ENCODE measurements at regions not wholly inside any gene's neighbourhood (a gene's known extent, or its start where the extent isn't known, plus 50 kb on each side); places are given as distances from the start of the nearest gene placed in this dataset.

DNA sequence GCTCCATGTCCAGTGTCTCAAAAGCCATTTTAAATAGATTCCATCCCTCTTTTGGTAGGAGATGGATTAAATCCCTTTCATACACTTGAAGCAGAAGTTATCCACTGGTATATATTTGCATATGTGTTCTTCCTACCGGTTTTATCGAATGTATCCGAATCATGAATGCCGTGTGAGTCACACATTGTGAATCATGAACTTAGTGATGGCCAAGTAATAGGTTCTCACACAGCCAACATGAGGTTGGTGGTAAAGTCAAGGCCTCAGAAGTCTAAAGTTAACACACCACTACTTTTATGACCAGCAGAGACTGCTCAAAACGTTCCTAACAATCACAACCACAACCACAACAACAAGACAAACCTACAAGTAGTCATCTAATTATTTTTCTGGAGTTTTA lies 345.5 kb downstream of the THBS2 start:
- no peak for DNase-seq (ENCODE audit: low read depth)

DNA sequence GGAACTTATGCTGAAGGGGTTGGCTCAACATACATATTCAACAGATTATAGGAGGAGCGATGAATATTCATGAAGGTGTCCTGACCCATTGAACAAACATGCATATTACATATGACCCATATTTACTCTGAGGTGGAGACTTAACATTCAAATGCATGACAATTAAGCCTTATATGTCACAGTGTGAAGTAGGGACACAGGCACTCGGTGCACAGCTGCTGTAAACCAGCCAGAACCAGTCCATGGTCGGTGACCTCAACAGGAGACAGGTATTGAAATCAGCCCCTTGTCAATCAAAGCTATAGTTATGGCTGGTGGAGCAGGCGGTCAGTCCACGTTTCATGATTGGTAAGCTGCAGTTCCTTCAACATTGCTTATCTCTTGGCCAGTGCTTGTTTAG lies 347.3 kb downstream of the THBS2 start:
- no peak for DNase-seq (ENCODE audit: low read depth)

DNA sequence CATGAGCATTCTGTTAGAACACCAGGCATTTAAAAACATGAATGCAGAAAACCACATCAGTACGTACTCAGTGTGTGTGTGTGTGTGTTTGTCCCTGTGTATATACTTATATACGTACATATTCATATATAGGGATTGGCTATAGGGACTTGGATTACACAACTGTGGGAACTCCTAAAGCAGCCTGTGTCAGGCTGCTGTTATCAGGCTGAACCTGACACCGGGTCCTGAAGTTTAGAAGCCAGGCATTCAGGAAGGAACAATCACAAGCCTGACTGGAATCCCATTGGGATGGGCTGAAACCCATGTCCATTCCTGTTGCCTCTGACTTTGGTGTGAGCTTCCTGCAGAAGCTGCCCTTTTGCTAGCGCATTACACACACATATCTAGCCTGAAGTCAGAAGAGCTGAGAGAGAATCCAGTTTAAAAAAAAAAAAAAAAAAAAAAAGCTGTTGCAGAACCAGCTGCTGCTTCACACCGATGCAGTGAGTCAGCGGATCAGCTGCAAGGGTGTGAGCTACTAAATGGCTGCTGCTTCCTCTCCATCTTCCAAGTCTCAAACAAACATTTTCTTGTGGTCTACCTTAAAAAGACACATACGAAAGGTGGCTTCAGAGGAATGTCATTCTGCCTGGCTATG lies 348.1 kb downstream of the THBS2 start:
- no peak for DNase-seq (ENCODE audit: low read depth)

DNA sequence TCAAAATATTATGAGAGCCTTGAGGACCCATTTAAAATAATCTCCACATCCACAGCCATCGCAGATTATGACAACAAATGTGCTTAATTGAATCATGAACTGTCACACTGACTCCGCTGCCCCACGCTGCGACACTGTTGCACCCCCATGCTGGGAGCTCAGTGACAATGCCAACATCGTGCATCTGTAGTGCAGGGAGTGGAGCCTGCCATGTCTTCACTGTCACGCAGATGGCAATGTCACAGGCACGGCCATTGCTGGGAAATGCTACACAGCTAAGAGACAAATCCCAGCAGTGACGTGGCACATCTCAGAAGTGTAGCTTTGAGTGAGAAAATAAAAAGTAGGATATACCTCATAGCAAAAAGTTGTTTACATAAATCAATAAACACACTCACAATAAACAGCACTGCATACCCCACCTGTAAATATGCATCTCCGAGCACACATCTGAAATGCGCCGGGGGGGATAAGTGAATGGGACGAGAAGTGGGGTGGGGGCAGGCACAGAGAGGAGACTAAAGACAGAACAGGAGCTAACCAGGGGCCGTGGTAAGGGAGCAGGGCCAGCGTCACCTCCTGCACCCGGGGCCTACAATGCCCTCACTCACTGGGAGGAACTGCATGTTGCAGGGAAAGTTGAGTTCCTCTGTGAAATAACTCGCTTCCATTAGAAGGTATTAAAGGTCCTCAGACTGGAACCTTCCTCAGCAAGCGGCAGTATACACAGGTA lies 349.9 kb downstream of the THBS2 start:
- DNase-seq (ENCODE audit: low read depth), result no peak

DNA sequence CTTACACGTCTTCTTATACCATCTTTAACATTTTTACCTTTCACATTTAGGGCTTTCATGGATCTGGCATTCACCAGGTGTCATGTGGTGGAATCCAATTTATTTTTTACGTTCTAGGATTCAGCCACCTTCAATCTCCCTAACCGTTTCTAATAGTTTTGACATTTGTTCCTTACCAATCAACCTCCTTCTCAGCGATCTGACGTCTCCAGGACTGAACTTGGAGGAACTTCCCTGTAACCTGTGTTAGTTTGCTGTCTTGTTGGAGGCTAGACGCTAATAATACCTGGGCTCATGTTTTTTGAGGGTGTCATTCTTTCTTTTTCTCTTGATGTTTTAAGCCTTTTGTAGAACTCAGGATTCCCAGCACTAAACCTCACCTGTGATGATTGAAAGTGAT lies 351.6 kb downstream of the THBS2 start:
- no peak for DNase-seq (ENCODE audit: low read depth)

DNA sequence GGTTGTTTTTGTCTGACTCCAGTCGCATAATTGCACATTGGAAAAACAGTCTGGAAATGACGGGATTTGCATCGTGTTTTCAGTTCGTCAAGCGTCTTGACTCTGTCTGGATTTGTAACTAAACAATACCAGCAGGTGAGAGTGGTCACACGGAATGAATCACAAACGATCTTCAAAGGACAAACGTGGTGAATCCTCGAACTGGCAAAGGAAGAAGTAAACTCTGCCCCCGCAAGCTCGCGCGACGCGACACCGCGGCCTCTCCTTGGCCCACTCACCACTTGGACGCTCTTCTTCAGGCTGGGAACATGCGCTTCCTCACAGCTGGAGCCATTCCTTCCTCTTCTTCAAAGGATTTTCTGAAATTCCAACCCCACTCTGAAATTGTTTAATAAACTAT lies 352.6 kb downstream of the THBS2 start:
- DNase-seq (ENCODE audit: low read depth), result no peak

DNA sequence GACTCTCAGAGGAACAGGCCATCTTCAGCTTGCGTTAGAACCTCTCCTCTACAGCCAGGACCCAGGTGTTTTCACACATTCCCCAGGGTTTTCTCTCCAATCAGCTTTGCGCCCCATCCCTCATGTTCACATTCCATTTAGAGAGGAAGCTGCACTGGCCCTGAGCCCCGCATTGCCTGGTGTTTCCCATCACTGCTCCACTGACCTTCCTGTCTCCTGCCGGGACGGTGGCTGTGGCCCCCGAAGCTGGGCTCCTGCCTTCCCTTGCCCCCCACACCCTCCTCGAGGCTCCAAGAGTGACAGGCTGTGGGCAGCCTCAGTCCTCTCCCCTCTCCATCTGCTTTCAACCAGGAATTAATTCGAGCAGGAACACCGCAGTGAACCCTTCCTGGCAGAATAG lies 357.3 kb downstream of the THBS2 start:
- DNase-seq (ENCODE audit: low read depth), result no peak

DNA sequence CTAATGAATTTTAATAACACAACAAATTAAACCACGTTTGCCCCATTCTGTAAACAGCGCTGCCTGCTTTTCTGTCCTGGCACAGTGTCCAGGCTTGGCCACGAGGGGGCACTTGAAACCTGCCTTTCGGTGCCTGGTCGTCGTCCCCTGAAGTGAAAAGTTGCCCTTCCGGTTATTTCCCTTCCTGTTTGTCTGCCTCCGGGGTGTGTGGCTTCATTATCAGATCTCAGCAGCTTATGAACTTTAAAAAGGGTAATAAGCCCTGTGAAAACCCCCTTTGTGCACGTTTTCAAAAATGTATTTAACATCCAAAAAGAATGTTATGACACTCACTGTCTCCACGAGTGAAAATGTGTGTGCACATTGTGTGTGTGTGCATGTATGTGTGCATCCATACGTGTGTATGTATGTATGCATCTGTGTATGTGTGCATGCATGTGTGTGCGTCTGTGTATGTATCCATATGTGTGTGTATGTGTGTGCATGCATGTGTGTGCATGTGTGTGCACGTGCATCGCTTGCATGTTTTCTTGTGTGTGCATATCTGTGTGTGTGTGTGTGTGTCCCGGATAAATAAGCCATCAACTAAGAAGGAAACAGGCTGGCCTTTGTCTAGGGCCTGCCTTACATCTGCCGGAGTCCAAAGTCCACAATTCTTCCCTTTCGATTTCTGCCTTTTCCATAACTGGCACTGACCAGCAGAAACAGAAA lies 358.4 kb downstream of the THBS2 start:
- peak; percentile 46 for DNase-seq (ENCODE audit: low read depth)

DNA sequence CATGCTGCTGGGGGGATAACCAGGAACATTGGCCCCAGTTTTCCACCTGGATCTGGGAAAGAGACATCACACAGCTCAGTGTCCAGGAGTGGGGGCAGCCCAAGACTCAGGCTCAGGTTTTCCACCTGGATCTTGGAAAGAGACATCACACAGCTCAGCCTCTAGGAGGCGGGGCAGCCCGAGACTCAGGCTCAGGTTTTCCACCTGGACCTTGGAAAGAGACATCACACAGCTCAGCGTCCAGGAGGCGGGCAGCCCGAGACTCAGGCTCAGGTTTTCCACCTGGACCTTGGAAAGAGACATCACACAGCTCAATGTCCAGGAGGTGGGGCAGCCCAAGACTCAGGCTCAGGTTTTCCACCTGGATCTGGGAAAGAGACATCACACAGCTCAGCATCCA lies 361.6 kb downstream of the THBS2 start:
- DNase-seq (ENCODE audit: low read depth), result no peak

DNA sequence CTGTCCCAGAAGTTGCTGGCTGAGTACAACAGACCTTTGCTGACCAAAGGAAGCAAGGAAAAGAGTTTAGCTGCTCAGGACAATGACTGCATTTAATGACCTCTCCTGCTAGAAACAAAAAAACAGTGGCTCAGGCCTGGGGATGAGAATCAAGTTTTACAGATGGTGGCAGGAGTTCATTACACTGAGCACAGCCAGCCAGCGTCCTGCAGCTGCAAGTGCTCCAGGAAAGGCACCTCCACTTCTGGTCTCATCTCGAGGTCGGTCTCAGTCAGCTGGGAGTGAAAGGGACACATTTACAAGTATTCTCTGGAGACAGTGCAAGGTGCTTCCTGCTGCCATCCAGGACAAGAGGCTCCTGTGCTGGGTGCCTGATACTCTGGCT lies 362.7 kb downstream of the THBS2 start:
- DNase-seq (ENCODE audit: low read depth), result no peak

DNA sequence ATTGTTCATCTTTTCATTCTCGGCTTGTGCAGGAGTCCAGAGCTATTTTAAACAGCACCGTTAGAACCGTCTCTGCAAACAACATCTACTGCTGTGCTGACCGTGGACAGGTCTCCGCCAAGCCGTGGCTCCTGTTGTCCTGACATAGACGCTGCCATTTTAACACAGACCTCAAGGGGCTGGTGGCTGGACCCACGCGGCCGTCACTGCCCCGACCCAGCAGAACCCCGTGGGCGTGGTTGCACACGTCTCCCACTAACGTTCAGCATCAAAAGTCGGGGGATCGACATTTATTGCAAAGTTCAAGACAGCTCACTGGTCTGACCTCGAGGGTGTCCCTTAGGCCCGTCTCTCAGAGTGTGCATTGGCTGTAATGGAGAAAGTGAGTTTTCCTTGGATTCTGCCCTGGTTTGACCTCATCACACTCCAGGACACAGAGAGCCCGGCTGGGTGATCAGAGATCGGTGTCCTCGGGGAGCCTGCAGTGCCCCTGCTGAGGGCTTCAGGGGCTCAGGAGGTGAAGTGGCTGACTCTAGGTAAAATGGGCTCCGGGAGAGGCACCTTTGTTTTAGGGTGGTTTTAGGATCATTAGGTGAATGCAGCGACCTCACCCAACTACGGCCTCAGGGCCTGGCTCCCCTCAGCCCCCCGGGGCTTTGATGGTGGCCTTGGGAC lies 363.2 kb downstream of the THBS2 start:
- DNase-seq (ENCODE audit: low read depth), result no peak

DNA sequence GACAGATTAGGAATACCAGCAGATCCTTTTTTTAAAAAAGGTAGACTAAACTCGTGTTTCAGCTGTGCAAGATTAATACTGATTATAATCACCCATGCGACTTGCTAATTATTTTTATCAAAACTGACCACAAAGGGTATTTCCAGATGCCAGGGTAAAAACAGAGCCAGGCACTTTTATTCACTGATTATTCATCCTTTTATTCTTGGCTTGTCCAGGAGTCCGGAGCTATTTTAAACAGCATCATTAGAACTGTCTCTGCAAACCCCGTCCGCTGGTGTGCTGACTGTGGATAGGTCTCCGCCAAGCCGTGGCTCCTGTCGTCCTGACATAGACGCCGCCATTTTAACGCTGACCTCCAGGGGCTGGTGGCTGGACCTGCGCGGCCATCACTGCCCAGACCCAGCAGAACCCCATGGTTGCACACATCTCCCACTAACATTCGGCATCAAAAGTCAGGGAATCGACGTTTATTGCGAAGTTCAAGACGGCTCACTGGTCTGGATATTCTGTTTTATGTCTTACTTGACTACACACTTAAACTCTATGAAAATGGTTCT lies 364.8 kb downstream of the THBS2 start:
- no peak for DNase-seq (ENCODE audit: low read depth)

DNA sequence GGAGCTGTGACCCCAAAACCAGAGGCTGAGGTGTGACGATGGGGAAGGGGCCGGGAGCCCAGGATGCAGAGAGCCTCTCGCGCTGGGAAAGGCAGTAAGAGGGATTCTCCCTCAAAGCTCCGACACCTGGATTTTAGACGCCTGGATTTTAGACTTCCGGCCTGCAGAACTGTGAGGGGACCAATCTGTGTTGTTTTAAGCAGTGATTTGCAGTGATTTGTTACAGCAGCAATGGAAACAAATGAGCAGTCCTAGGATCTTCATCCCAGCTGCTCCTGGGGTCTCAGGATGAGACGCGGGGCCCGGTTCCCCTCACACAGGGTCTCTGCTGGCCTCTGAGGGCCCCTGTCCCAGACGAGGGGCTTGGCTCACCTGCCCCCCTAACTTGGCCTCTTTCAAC lies 365.5 kb downstream of the THBS2 start:
- DNase-seq (ENCODE audit: low read depth), result no peak

DNA sequence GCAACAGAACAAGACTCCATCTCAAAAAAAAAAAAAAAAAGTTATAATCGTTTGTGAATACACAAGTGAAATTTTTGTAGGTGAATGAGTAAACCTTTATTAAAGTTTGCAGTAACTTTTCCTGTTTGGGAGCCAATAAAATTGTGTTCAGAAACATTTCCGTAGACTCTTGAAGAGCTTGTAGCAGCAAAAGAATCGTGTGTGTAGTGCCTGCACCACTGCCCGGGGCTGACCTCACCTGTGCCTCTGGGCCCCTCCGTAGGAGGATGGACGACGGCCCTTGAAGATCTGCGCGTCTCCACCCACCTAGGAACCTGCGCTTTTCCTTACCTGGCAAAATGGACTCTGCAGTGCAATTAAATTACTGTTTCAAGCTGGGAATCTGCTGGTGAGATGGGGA lies 366.0 kb downstream of the THBS2 start:
- DNase-seq (ENCODE audit: low read depth), result no peak

DNA sequence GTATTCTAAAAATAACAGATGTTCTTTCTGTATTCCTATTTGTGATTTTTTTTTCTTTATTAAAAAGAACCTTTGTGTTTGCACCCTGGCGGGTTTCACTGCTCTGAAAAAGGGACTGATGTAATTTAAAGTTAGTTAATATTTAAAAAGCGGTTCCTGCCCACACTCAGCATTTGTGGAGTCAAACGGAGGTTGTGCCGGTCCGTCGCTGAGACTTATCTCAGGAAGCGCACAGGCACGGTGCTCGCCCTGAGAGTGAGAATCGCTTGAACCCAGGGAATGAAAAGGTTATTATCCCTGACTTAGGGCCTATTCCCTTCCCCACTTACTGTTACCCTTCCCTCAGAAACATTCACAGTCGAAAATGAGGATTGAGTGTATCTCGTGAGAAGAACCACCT lies 366.7 kb downstream of the THBS2 start:
- no peak for DNase-seq (ENCODE audit: low read depth)

DNA sequence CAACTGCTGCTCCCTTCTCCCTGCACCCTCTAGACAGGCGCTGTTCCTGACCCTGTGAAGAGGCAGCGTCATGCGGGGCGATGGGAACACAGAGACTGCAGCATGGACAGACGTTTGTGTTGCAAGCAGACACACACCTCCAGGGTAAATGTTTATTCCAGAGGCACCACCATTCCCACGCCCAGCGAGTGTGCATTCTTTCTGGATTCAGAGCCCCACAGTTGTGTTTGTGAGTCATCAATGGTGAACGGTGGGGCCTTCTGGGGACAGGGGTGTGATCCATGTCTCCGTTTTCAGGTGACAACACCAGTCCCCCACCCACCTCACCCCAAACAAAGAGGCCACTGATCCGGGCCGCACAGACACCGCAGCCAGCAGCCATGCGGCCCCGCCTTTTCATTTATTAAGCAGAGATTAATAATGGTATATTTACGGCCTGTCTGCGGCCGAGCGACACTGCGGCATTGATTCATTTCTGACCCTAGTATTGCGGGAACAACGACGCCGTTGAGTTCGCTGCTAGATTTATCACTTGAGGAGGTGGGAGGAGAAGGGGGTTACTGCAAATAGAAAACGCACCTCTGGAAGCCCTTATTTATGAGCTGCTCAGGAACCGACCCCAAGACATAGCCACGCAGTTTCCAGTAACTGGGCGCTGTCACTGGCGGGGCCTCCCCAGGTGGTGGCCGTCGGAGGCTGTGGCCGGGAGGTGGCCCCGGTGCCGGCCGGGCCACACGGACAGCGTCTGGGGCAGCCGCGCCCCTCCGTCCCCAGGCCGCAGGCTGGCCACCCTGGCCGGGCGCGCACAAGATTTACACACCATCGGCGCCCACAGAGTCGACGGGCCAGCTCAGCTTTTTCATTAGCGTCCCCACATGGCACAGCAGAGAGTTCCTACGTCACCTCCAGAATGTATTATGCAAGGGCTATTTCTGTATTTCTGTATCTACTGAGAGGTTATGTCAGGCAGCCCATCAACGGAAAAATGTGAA lies 367.6 kb downstream of the THBS2 start:
- DNase-seq (ENCODE audit: low read depth), result no peak

DNA sequence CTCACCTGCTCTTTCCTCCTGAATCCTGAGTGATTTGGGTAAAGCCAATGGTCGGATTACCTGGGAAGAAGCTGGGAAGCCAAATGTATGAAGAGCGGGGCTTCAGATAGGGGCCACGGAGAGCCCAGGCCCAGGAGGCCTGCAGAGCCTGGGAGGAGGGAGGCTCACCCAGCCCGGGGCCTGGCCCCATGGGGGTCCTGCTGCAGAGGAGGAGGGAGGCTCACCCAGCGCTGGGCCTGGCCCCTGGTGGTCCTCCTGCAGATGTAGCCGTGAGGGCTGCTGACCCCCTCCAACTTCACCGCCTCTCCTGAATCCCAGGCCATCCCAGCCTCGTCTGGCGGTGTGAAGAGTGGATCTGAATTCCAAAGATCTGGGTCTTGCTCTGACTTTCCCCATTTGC lies 368.4 kb downstream of the THBS2 start:
- DNase-seq (ENCODE audit: low read depth), result no peak

DNA sequence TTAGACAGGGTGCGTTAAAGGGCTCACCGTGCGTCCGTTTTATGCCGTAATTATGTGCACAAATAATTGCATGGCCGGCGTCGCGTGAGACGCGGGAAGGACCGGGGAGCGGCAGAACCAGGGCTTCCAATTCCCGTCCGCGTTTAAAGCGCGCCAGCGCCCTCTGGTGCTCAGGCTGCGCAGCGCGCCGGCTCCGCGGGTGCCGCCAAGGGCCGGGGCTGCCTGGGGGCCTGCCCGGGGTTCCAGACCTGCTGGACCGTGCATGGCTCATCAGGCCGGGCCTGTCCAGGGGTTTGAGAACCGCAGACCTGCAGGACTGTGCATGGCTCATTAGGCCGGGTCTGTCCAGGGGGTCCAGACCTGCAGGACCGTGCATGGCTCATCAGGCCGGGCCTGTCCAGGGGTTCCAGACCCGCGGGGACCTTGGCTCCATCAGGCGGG lies 369.0 kb downstream of the THBS2 start:
- DNase-seq (ENCODE audit: low read depth), result peak; percentile 82

DNA sequence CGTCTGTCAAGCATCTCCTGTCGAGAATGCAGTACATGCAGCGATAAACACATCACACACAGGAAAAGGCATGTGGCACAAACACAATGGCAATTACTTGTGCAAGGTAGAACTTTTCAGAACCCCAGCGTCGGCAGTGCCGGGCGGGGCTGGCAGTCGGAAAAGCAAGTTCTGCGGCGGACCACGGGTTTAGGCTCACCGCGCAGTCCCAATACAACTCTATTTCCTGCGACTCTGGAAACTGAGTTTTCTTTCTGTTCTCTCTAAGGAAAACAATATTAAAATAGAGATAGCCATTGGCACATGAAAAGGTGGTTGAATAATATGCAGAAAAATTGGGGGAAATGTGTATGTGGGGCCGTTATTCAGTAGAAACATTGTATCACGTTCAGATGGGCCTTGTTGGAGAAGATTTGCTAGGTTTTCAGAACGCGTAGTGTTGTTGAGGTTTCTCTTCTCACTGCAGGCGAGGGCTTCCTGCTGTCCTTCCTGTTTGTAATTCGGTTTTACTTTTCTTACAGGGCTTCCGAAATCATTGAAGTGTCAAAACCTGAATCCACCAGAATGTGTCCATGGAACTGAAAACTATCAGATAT lies 369.5 kb downstream of the THBS2 start:
- DNase-seq (ENCODE audit: low read depth), result no peak

DNA sequence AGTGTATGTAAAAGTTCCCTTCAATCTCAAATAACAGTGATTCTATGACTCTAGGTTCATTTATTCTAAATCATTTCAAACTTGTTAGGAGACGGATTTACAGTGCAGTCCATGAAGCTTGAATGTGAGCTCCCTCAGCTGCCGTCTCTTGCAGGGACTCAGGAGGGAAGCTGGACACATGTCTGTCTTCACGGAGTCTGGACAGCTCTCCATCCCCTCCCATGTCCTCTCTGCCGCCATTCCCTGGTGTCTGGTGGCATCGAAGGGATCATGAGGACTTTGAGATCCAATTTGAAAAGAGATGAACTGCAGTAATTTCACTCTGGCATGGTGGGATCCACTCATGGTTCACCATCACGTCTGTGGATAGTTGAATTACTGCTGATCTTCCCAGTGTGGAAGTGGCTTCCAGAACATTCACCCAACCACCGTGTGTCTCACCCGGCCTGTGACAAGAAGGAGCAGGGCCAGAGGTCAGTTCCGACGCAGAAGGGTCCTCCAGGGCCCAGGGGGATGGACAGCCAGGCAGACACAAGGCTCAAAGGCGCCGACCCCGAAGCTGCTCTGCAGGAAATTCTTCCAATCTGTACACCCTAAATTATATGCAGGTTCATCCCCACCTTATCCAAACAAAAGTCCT lies 370.1 kb downstream of the THBS2 start:
- no peak for DNase-seq (ENCODE audit: low read depth)

All from stimulated activated CD8-positive, alpha-beta memory T cell treated with anti-CD3 and anti-CD28 coated beads, Interleukin-15, amount 100 ng/mL, for 24 hours (primary cell).